ENCODE measurements at regions not wholly inside any gene's neighbourhood (a gene's known extent, or its start where the extent isn't known, plus 50 kb on each side); places are given as distances from the start of the nearest gene placed in this dataset.

DNA sequence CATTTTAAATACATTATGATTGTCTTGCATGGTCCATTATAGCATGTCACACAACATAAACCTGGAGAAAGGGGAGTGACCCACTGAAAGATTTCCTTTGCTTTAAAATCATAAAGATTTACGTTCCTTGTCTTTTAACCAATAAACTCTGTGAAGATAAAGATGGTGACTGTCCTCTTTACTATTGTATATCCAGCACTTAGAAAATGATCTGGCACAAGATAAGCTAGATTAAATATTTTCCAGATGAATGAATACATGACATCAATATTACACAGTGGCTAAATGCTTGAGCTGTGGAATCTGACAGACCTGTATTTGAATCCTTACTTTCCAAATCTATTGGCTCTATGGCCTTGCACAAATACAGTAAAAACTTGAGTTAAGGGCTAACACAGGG lies 938.4 kb downstream of the SORCS1 start:
- TF ChIP-seq, protein P1, sequence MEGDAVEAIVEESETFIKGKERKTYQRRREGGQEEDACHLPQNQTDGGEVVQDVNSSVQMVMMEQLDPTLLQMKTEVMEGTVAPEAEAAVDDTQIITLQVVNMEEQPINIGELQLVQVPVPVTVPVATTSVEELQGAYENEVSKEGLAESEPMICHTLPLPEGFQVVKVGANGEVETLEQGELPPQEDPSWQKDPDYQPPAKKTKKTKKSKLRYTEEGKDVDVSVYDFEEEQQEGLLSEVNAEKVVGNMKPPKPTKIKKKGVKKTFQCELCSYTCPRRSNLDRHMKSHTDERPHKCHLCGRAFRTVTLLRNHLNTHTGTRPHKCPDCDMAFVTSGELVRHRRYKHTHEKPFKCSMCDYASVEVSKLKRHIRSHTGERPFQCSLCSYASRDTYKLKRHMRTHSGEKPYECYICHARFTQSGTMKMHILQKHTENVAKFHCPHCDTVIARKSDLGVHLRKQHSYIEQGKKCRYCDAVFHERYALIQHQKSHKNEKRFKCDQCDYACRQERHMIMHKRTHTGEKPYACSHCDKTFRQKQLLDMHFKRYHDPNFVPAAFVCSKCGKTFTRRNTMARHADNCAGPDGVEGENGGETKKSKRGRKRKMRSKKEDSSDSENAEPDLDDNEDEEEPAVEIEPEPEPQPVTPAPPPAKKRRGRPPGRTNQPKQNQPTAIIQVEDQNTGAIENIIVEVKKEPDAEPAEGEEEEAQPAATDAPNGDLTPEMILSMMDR (IDR thresholded peaks at IDR 0.05; ENCODE audit: low read depth, low read length, poor library complexity, severe bottlenecking), result no peak
- no peak for TF ChIP-seq EZH2phosphoT487 (IDR thresholded peaks at IDR 0.05; ENCODE audit: borderline replicate concordance, low read length)
